ENCODE measurements at regions not wholly inside any gene's neighbourhood (a gene's known extent, or its start where the extent isn't known, plus 50 kb on each side); places are given as distances from the start of the nearest gene placed in this dataset.

GRCh38 chr10:44776181-44776580 lies 135.0 kb upstream of the TMEM72 start:
- no peaks in the 10 kb centered on the region for H3K4me1 ChIP-seq (replicated peaks)
- no peaks in the 10 kb centered on the region for H3K9me3 ChIP-seq
- no peaks in the 10 kb centered on the region for H3K36me3 ChIP-seq
- 14% methylated on average over 3 of the region's 3 CpGs for WGBS
- H3K27me3 ChIP-seq (replicated peaks; ENCODE audit: insufficient read depth): no peaks in the 10 kb centered on the region
- no peak for DNase-seq (ENCODE audit: low spot score)
- no peak overlapping the region for H3K27ac ChIP-seq
- H3K4me3 ChIP-seq: no peak overlapping the region
- TF ChIP-seq POLR2AphosphoS5 (IDR thresholded peaks at IDR 0.05): no peak
- no peak for TF ChIP-seq CTCF (IDR thresholded peaks at IDR 0.05)
- TF ChIP-seq POLR2A (IDR thresholded peaks at IDR 0.05): no peak
- intact Hi-C loops (cut with DNase I): no loop called here

GRCh38 chr10:44779511-44779910 lies 131.6 kb upstream of the TMEM72 start:
- Histone ChIP-seq H3K27me3 (replicated peaks; ENCODE audit: insufficient read depth) (no peaks in the 10 kb centered on the region), H3K4me1 (replicated peaks) (no peaks in the 10 kb centered on the region), H3K27ac (no peak overlapping the region), H3K4me3 (no peak overlapping the region), H3K36me3 (no peaks in the 10 kb centered on the region), H3K9me3 (no peaks in the 10 kb centered on the region)
- DNase-seq (ENCODE audit: low spot score): no peak
- WGBS: 78% methylated on average over 7 of the region's 7 CpGs
- TF ChIP-seq POLR2A (IDR thresholded peaks at IDR 0.05) (no peak), CTCF (IDR thresholded peaks at IDR 0.05) (no peak), POLR2AphosphoS5 (IDR thresholded peaks at IDR 0.05) (no peak)
- intact Hi-C loops (cut with DNase I): no loop called here

- no peak for DNase-seq (ENCODE audit: low spot score)
- H3K4me3 ChIP-seq: no peak overlapping the region
- no peaks in the 10 kb centered on the region for H3K4me1 ChIP-seq (replicated peaks)
- no peaks in the 10 kb centered on the region for H3K9me3 ChIP-seq
- no peak overlapping the region for H3K27ac ChIP-seq
- intact Hi-C loops (cut with DNase I): no loop called here
- no peaks in the 10 kb centered on the region for H3K36me3 ChIP-seq
- TF ChIP-seq CTCF (IDR thresholded peaks at IDR 0.05) (no peak), POLR2A (IDR thresholded peaks at IDR 0.05) (no peak), POLR2AphosphoS5 (IDR thresholded peaks at IDR 0.05) (no peak)
- WGBS: 81% methylated on average over 2 of the region's 2 CpGs
- no peaks in the 10 kb centered on the region for H3K27me3 ChIP-seq (replicated peaks; ENCODE audit: insufficient read depth)
Measured at GRCh38 chr10:44780426-44780825, 130.7 kb upstream of the TMEM72 start.

GRCh38 chr10:44781131-44781530 lies 130.0 kb upstream of the TMEM72 start:
- intact Hi-C loops (cut with DNase I): no loop called here
- no peaks in the 10 kb centered on the region for H3K9me3 ChIP-seq
- no peak overlapping the region for H3K27ac ChIP-seq
- no peak for TF ChIP-seq POLR2AphosphoS5 (IDR thresholded peaks at IDR 0.05)
- no peak for TF ChIP-seq POLR2A (IDR thresholded peaks at IDR 0.05)
- no peak for TF ChIP-seq CTCF (IDR thresholded peaks at IDR 0.05)
- H3K27me3 ChIP-seq (replicated peaks; ENCODE audit: insufficient read depth): no peaks in the 10 kb centered on the region
- DNase-seq (ENCODE audit: low spot score): no peak
- no peak overlapping the region for H3K4me3 ChIP-seq
- no peaks in the 10 kb centered on the region for H3K36me3 ChIP-seq
- H3K4me1 ChIP-seq (replicated peaks): no peaks in the 10 kb centered on the region

- Histone ChIP-seq H3K9me3 (no peaks in the 10 kb centered on the region), H3K27me3 (replicated peaks; ENCODE audit: insufficient read depth) (no peaks in the 10 kb centered on the region), H3K27ac (no peak overlapping the region), H3K4me1 (replicated peaks) (no peaks in the 10 kb centered on the region), H3K4me3 (no peak overlapping the region), H3K36me3 (no peaks in the 10 kb centered on the region)
- DNase-seq (ENCODE audit: low spot score): no peak
- 40% methylated on average over 7 of the region's 7 CpGs for WGBS
- intact Hi-C loops (cut with DNase I): no loop called here
- no peak for TF ChIP-seq POLR2AphosphoS5 (IDR thresholded peaks at IDR 0.05)
- TF ChIP-seq POLR2A (IDR thresholded peaks at IDR 0.05): no peak
- TF ChIP-seq CTCF (IDR thresholded peaks at IDR 0.05): no peak
Measured at GRCh38 chr10:44786286-44786850, 124.8 kb upstream of the TMEM72 start.

Measured in prostate gland (tissue), 2 donors.